ENCODE measurements at regions not wholly inside any gene's neighbourhood (a gene's known extent, or its start where the extent isn't known, plus 50 kb on each side); places are given as distances from the start of the nearest gene placed in this dataset.

GRCh38 chr12:127052511-127053232, 1214.3 kb upstream of the TMEM132C start:
- TF ChIP-seq CTCF (conservative IDR thresholded peaks at IDR 0.05) (no peak), ZFX (IDR thresholded peaks at IDR 0.05) (no peak)
